Astrocyte (in vitro differentiated cells and primary cell): ENCODE measurements at regions not wholly inside any gene's neighbourhood (a gene's known extent, or its start where the extent isn't known, plus 50 kb on each side); places are given as distances from the start of the nearest gene placed in this dataset.
"Not testable (repeated sequence)": the region's sequence is repeated elsewhere in the genome, so short reads cannot be mapped to it uniquely, and the experiment has no call there.

Experiments used
- EZH2 ChIP-seq: IDR thresholded peaks from 2 replicates; pipeline ENCODE4 v1.6.1; 2012; ENCODE audit warnings: mild to moderate bottlenecking, low read length, inconsistent platforms; ENCODE audit not compliant: insufficient read depth
- TF ChIP-seq, protein P1 (sequence below): IDR thresholded peaks from 2 replicates; pipeline ENCODE4 v1.5.1; 2011; ENCODE audit warnings: low read depth, mild to moderate bottlenecking, inconsistent platforms, low read length, moderate library complexity; ENCODE audit not compliant: insufficient read depth

DNA sequence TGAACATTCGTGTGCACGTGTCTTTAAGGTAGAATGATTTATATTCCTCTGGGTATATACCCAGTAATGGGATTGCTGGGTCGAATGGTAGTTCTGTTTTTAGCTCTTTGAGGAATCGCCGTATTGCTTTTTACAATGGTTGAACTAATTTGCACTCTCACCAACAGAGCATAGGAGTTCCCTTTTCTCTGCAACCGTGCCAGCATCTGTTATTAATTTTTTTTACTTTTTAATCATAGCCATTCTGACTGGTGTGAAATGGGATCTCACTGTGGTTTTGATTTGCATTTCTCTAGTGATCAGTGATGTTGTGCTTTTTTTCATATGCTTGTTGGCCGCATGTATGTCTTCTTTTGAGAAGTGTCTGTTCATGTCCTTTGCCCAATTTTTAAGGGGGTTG, 185.0 kb downstream of the PSMG1 start:
- not testable (repeated sequence) for TF ChIP-seq EZH2
- TF ChIP-seq, protein P1, sequence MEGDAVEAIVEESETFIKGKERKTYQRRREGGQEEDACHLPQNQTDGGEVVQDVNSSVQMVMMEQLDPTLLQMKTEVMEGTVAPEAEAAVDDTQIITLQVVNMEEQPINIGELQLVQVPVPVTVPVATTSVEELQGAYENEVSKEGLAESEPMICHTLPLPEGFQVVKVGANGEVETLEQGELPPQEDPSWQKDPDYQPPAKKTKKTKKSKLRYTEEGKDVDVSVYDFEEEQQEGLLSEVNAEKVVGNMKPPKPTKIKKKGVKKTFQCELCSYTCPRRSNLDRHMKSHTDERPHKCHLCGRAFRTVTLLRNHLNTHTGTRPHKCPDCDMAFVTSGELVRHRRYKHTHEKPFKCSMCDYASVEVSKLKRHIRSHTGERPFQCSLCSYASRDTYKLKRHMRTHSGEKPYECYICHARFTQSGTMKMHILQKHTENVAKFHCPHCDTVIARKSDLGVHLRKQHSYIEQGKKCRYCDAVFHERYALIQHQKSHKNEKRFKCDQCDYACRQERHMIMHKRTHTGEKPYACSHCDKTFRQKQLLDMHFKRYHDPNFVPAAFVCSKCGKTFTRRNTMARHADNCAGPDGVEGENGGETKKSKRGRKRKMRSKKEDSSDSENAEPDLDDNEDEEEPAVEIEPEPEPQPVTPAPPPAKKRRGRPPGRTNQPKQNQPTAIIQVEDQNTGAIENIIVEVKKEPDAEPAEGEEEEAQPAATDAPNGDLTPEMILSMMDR, result not testable (repeated sequence)
